ENCODE measurements at regions not wholly inside any gene's neighbourhood (a gene's known extent, or its start where the extent isn't known, plus 50 kb on each side); places are given as distances from the start of the nearest gene placed in this dataset.

GRCh38 chr5:68757626-68758212, 336.1 kb upstream of the SLC30A5 start:
- TF ChIP-seq POLR2A (IDR thresholded peaks at IDR 0.05) (no peak), EP300 (IDR thresholded peaks at IDR 0.05; ENCODE audit: low read depth) (no peak), CTCF (IDR thresholded peaks at IDR 0.05) (no peak), POLR2AphosphoS5 (IDR thresholded peaks at IDR 0.05) (no peak)
- in situ Hi-C loops (cut with MboI; ENCODE audit: low pct_ligation_motif_present in 1 of 4, low pct_unique_long_range_greater_than_20kb in 1 of 4, low sequenced_read_pairs in 3 of 4): no loop called here
- DNase-seq: peak; percentile 18
- no peak overlapping the region for H3K4me3 ChIP-seq
- H3K27me3 ChIP-seq: no peaks in the 10 kb centered on the region
- no peak overlapping the region for H3K27ac ChIP-seq
- no peaks in the 10 kb centered on the region for H3K4me1 ChIP-seq
- WGBS, 2 donors (ENCODE audit: low coverage in 1 of 2): 14 to 37% methylated on average over 1 of the region's 1 CpG
- intact Hi-C loops (cut with DNase I; ENCODE audit: low total_unique reads): no loop called here
- H3K9me3 ChIP-seq: no peaks in the 10 kb centered on the region
- H3K36me3 ChIP-seq: no peaks in the 10 kb centered on the region

DNA sequence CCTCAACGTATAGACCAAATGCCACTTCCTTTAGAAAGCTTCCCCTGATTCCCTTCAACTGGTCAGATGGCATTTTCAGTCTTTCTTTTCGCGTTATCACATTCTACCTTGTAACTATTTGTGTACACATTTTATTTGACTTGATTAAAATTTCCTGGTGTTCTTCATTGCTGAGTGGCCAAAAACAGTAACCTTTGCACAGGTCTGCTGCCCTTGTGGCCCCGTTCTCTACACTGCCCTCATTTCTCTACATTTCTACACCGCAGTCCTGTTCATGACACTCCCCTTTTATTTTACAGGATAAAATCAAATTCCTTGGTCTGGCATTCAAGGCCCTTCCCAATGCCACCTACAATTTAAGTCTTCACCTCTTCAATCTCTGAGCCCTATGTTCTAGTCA, 334.2 kb upstream of the SLC30A5 start:
- DNase-seq: no peak
- Histone ChIP-seq H3K4me1 (no peaks in the 10 kb centered on the region), H3K9me3 (no peaks in the 10 kb centered on the region), H3K4me3 (no peak overlapping the region), H3K27ac (no peak overlapping the region), H3K36me3 (no peaks in the 10 kb centered on the region), H3K27me3 (no peaks in the 10 kb centered on the region)
- TF ChIP-seq CTCF (IDR thresholded peaks at IDR 0.05) (no peak), EP300 (IDR thresholded peaks at IDR 0.05; ENCODE audit: low read depth) (no peak), POLR2A (IDR thresholded peaks at IDR 0.05) (no peak), POLR2AphosphoS5 (IDR thresholded peaks at IDR 0.05) (no peak)
- intact Hi-C loops (cut with DNase I; ENCODE audit: low total_unique reads): no loop called here
- WGBS, 2 donors (ENCODE audit: low coverage in 1 of 2): 74 to 81% methylated on average over 5 of the region's 5 CpGs
- in situ Hi-C loops (cut with MboI; ENCODE audit: low pct_ligation_motif_present in 1 of 4, low pct_unique_long_range_greater_than_20kb in 1 of 4, low sequenced_read_pairs in 3 of 4): no loop called here

DNA sequence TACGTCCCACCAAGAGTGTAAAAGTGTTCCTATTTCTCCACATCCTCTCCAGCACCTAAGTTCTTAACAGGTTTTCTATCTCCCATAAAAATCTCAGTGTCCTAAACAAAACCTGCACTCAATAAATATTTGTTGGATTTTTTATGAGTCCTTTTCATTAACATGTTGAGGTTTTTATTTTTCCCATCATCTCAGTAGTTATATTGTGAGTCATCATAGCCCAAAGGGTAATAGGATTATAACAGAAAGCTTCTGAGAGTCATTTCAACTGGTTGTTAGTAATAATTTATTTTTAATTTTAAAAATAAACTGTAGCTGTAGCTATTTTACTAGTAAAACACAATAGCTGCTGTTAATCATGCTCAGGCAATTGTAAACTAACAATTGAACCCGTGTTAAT, 331.6 kb upstream of the SLC30A5 start:
- H3K27ac ChIP-seq: no peak overlapping the region
- TF ChIP-seq CTCF (IDR thresholded peaks at IDR 0.05) (no peak), EP300 (IDR thresholded peaks at IDR 0.05; ENCODE audit: low read depth) (no peak), POLR2AphosphoS5 (IDR thresholded peaks at IDR 0.05) (no peak), POLR2A (IDR thresholded peaks at IDR 0.05) (no peak)
- H3K4me1 ChIP-seq: no peaks in the 10 kb centered on the region
- H3K4me3 ChIP-seq: no peak overlapping the region
- 82 to 83% methylated on average over 2 of the region's 2 CpGs for WGBS, 2 donors (ENCODE audit: low coverage in 1 of 2)
- DNase-seq: no peak
- in situ Hi-C loops (cut with MboI; ENCODE audit: low pct_ligation_motif_present in 1 of 4, low pct_unique_long_range_greater_than_20kb in 1 of 4, low sequenced_read_pairs in 3 of 4) (no loop called here), intact Hi-C loops (cut with DNase I; ENCODE audit: low total_unique reads) (no loop called here)
- H3K27me3 ChIP-seq: no peaks in the 10 kb centered on the region
- H3K9me3 ChIP-seq: no peaks in the 10 kb centered on the region
- no peaks in the 10 kb centered on the region for H3K36me3 ChIP-seq

DNA sequence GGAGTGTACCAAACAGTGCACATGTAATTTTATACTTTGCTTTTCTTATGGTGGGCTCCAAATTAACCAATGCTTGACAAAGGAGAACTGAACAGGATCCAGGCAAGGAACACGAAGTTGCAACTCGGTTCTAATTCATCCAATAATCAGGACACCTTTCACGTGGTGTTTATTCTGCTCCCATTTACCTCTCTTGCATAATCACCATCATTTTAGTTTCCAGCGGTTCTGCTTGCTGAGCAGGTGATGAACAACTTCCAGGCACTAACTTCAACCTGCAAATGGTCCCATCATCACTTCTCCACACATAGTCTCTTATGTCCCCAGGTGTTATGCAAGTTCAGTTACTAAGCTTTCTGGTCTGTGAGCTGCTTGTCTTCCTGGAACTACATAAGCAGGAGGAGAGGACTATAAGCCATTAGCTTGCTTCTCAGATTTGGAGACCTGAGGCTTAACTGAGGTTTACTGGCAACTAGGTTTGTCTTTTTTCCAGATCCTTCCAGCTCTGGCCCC, 326.8 kb upstream of the SLC30A5 start:
- Histone ChIP-seq H3K27me3 (no peaks in the 10 kb centered on the region), H3K27ac (no peak overlapping the region), H3K9me3 (no peaks in the 10 kb centered on the region), H3K4me3 (no peak overlapping the region), H3K36me3 (no peaks in the 10 kb centered on the region), H3K4me1 (no peaks in the 10 kb centered on the region)
- intact Hi-C loops (cut with DNase I; ENCODE audit: low total_unique reads): no loop called here
- in situ Hi-C loops (cut with MboI; ENCODE audit: low pct_ligation_motif_present in 1 of 4, low pct_unique_long_range_greater_than_20kb in 1 of 4, low sequenced_read_pairs in 3 of 4): no loop called here
- TF ChIP-seq POLR2AphosphoS5 (IDR thresholded peaks at IDR 0.05) (no peak), CTCF (IDR thresholded peaks at IDR 0.05) (no peak), EP300 (IDR thresholded peaks at IDR 0.05; ENCODE audit: low read depth) (no peak), POLR2A (IDR thresholded peaks at IDR 0.05) (no peak)
- 77 to 89% methylated on average over 3 to 4 of the region's 4 CpGs for WGBS, 2 donors (ENCODE audit: low coverage in 1 of 2)
- no peak for DNase-seq

Measured in transverse colon (tissue), 4 donors.